ENCODE measurements at regions not wholly inside any gene's neighbourhood (a gene's known extent, or its start where the extent isn't known, plus 50 kb on each side); places are given as distances from the start of the nearest gene placed in this dataset.

- no peak overlapping the region for H3K4me3 ChIP-seq (replicated peaks; ENCODE audit: low read depth, low read length)
- no peak for TF ChIP-seq CTCF (IDR thresholded peaks at IDR 0.05; ENCODE audit: low read length, missing control alignments)
- DNase-seq (ENCODE audit: low read depth), result no peak
These were observed 444.3 kb upstream of the RGS6 start for GRCh38 chr14:71487941-71488340.

DNA sequence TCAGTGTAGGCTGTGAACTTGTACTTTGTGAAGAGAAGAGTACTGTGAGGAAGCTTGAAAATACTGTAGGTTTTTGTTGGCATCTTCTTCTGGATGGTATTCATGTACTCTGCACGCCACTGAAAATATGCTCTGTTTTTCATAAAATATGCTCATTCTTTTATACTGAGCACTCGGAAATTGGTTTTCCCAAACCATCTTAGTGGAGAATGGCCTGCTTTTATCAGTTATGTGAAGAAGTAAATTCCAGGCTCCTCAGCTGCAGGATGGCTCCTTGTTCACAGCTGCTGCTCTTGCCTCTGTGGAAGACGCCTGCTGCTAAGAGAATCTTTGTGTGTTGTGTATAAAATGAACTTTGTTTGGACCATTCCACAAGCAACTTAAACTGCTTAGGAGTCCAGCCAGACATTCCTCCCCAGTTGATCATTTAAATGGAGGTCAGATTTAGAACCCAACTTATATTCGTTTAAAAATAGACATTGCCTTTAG lies 443.5 kb upstream of the RGS6 start:
- TF ChIP-seq CTCF (IDR thresholded peaks at IDR 0.05; ENCODE audit: low read length, missing control alignments), result no peak
- DNase-seq (ENCODE audit: low read depth), result peak; percentile 56

GRCh38 chr14:71489742-71490141 lies 442.5 kb upstream of the RGS6 start:
- H3K4me3 ChIP-seq (replicated peaks; ENCODE audit: low read depth, low read length), result no peak overlapping the region
- no peak for TF ChIP-seq CTCF (IDR thresholded peaks at IDR 0.05; ENCODE audit: low read length, missing control alignments)
- DNase-seq (ENCODE audit: low read depth), result no peak

More for the DNA sequence above, 443.5 kb upstream of the RGS6 start:
- H3K4me3 ChIP-seq (replicated peaks; ENCODE audit: low read depth, low read length), result no peak overlapping the region

DNA sequence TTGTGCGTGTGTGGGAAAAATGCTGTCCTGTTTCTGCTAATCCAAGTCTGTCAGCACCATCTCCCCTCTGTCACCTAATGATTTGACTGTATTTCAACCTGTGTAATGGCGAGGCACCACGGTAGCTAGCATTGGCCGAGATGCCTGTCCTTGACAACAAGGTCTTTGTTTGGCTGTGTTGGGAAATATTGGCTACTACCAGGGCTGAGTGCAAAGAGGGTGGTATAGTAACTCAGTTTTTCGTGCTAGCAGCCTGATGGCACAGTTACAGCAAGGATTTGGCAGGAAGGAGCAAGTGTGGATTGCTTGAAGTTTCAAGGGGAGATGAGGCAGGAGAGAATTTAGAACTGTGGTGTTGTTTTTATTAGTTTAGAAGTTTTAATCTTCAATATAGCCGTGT lies 440.3 kb upstream of the RGS6 start:
- no peak for TF ChIP-seq CTCF (IDR thresholded peaks at IDR 0.05; ENCODE audit: low read length, missing control alignments)
- DNase-seq (ENCODE audit: low read depth), result peak; percentile 61
- no peak overlapping the region for H3K4me3 ChIP-seq (replicated peaks; ENCODE audit: low read depth, low read length)

DNA sequence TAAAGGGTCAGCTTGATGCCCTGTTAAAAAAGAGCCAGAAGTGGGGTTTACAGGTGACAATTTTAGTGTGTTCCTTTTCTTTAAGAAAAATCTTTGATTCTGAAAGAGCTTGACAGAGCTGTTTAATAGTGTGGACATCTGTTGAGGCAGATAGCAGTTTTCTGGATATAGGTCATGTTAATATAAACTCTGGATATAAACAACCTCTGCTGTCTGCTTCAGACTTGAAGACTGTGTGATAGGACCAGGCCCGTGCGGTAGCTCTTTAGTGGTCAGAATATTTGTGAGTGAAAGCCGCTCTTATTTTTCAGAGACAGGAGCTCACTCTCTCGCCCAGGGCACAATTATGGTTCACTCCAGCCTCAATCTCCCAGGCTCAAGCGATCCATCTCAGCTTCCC lies 439.9 kb upstream of the RGS6 start:
- no peak for DNase-seq (ENCODE audit: low read depth)
- TF ChIP-seq CTCF (IDR thresholded peaks at IDR 0.05; ENCODE audit: low read length, missing control alignments), result no peak
- no peak overlapping the region for H3K4me3 ChIP-seq (replicated peaks; ENCODE audit: low read depth, low read length)

DNA sequence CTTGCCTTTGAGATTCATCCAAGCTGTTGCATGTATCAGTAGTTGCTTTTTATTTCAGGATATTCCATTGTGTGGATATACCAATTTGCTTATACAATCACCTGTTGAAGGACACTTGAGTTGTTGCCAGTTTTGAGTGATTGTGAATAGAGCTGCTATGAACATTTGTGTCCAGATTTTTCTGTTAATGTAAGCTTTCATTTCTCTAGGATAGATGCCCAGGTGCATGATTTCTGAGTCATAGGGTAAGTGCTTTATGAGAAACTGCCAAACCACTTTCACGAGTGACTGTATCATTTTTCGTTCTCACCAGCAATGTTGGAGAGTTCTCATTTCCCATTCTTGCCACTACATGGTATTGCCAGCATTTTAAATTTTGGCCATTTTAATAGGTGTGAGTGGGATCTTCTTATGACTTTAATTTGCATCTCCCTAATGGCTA lies 434.6 kb upstream of the RGS6 start:
- peak; percentile 44 for DNase-seq (ENCODE audit: low read depth)
- no peak overlapping the region for H3K4me3 ChIP-seq (replicated peaks; ENCODE audit: low read depth, low read length)
- no peak for TF ChIP-seq CTCF (IDR thresholded peaks at IDR 0.05; ENCODE audit: low read length, missing control alignments)

GRCh38 chr14:71498212-71498611 lies 434.0 kb upstream of the RGS6 start:
- peak; percentile 31 for DNase-seq (ENCODE audit: low read depth)
- no peak overlapping the region for H3K4me3 ChIP-seq (replicated peaks; ENCODE audit: low read depth, low read length)
- no peak for TF ChIP-seq CTCF (IDR thresholded peaks at IDR 0.05; ENCODE audit: low read length, missing control alignments)

All from fibroblast of pulmonary artery (primary cell).